Fibroblast of lung (primary cell): ENCODE measurements at regions not wholly inside any gene's neighbourhood (a gene's known extent, or its start where the extent isn't known, plus 50 kb on each side); places are given as distances from the start of the nearest gene placed in this dataset.

Source experiments
- EZH2 ChIP-seq: IDR thresholded peaks from 2 replicates; pipeline ENCODE4 v1.5.1; 2012; ENCODE audit warnings: low read length, control low read depth, mild to moderate bottlenecking; ENCODE audit errors: missing control alignments
- TF ChIP-seq, protein P1 (sequence below), 2 donors: IDR thresholded peaks in 1 of 2; conservative IDR thresholded peaks in 1 of 2; 1 replicate in 1 of 2; 2 replicates in 1 of 2; pipeline ENCODE4 v1.5.1; 2011 to 2012; ENCODE audit warnings: low read length in 2 of 2, control low read depth in 1 of 2, inconsistent platforms in 1 of 2, low read depth in 1 of 2, mild to moderate bottlenecking in 1 of 2

DNA sequence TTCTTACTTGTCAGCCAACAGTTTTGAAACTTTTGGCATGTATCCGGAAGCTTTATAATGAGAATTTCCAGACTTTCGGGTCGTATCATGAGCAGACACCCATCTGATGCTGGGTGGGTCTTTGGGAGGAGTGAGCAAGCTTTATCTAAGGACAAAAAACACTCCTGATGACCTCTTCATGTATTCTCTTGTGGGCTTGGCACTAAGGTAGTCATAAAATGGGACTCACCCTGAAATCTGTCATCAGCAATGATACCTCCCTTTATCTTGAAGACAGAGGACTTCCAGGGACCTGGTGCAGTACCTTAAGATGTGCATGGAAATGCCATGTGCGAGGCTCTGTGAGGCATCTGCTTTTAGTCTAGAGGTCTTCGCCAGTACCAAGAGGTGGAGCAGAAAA, 346.3 kb upstream of the PPARGC1A start:
- TF ChIP-seq, protein P1, sequence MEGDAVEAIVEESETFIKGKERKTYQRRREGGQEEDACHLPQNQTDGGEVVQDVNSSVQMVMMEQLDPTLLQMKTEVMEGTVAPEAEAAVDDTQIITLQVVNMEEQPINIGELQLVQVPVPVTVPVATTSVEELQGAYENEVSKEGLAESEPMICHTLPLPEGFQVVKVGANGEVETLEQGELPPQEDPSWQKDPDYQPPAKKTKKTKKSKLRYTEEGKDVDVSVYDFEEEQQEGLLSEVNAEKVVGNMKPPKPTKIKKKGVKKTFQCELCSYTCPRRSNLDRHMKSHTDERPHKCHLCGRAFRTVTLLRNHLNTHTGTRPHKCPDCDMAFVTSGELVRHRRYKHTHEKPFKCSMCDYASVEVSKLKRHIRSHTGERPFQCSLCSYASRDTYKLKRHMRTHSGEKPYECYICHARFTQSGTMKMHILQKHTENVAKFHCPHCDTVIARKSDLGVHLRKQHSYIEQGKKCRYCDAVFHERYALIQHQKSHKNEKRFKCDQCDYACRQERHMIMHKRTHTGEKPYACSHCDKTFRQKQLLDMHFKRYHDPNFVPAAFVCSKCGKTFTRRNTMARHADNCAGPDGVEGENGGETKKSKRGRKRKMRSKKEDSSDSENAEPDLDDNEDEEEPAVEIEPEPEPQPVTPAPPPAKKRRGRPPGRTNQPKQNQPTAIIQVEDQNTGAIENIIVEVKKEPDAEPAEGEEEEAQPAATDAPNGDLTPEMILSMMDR (conservative IDR thresholded peaks at IDR 0.05 in 1 of 2, IDR thresholded peaks at IDR 0.05 in 1 of 2; ENCODE audit: low read depth in 1 of 2, low read length in 2 of 2) = no peak
- TF ChIP-seq EZH2 = no peak
